ENCODE measurements at regions not wholly inside any gene's neighbourhood (a gene's known extent, or its start where the extent isn't known, plus 50 kb on each side); places are given as distances from the start of the nearest gene placed in this dataset.

DNA sequence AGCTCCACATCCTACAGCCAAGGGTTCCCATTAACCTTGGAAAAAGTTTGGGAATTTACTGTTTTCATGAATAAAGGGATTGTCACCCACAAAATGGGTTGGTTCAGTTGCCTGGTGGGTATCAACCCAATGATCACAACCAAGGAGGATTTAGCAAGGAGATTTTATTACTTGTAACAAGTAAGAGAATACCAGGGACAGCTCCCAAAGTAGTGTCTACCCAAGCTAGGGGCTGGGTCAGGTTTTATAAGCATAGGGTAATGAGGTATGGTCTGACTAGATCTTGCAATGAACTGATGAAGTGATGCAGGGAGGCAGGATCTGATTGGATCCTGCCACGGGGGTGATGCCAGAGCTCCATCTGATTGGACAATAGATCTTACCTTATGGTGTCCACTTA is 681.8 kb downstream of the SLC4A3 start:
- no peak for DNase-seq

DNA sequence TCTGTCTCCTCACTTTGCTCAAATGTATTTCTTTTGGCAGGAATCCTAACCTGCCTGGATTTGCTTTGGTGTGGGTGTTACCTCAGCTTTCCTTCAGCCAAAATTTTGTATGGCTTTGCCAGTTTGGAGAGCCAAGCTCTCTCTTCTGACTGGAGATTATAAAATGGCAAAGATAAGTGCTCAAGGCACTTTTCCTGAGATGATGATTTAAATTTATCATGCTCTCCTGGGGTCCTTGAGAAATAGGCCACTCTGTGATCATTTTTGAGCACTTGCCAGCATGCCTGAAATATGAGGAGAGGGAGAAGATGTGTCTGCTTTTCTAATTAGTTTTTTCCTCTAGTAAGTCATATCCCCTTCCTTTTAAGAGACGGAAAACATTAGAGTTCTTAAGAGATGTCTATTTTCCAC is 683.0 kb downstream of the SLC4A3 start:
- DNase-seq, result no peak

DNA sequence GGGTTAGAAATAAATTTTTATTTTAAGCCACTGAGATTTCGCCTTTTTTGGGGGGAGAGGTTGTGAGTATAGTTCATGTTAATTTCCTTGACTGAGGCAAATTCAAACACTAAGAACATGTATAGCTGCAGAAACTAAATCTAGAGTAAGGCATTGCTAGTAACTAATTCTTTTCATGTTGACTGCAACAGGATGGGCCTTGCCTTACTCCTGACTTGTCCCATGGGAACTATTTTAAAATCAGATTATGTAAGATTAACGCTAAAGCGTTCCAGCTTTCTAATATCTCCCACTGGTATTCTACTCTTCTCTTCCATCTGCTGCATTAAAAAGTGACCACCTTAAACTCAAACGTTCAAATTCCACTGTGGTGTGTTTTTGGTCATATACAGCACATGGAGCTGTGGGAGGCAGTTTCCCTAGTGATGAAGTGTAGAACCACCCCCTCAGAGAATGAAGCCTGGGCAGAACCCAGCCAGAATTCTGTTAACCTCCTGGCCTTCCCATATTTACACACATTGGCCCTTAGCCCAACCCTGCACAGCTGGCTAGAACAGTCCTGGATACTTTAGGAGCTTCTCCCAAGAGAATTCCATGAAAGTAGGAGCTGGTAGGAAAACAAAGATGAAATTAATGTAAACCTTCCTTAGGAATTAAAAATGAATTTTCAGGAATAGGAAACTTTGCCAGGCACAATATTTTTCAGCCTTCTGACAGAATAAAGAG is 687.8 kb downstream of the SLC4A3 start:
- no peak for DNase-seq

DNA sequence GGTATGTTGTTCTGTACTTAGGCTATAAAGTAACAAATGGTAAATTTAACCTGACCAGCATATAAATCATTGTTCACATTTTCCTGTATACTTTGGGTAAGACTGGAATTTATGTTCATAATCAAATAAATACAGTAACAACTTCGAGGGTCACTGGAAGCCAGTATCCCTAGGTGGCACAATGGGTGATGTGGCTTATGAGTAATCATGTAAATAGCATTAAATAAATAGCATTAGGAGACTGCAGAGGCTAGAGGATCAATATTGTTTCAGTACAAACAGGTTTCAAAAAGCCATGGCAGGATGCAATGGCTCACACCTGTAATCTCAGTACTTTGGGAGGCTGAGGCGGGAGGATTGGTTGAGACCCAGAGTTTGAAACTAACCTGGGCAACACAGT is 690.6 kb downstream of the SLC4A3 start:
- DNase-seq, result no peak

DNA sequence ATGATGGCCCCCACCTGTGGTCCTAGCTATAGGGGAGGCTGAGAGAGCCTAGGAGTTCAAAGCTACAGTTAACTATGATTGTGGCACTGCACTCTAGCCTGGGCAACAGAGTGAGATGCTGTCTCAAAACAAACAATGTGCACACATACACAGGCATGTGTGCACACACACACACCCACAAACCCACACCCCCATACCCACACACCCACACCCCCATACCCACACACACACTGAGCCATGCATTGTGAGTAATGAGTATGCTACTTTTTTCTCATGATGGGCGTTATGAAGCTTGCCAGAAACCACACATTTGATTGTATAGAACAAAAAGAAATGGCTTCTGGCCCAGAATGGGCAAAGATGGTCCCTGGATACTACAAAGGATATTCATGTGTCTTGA is 691.1 kb downstream of the SLC4A3 start:
- no peak for DNase-seq

DNA sequence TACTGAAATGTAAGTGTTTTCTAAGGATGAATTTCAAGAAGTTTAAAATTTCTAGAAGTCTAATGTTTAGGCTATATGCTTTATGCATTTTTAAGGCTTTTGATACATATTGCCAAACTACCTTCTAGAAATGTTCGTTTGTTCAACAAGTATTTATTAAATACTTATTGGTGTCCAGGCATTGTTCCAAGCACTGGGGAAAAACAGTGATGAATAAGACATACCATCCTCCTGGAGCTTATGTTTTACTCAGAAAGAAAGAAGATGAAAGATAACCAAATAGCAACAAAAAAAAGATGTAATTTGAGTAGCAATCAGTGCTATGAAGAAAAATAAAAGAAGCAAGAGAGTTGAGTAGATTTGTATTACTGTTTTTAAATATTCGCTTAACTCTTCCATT is 692.9 kb downstream of the SLC4A3 start:
- no peak for DNase-seq

DNA sequence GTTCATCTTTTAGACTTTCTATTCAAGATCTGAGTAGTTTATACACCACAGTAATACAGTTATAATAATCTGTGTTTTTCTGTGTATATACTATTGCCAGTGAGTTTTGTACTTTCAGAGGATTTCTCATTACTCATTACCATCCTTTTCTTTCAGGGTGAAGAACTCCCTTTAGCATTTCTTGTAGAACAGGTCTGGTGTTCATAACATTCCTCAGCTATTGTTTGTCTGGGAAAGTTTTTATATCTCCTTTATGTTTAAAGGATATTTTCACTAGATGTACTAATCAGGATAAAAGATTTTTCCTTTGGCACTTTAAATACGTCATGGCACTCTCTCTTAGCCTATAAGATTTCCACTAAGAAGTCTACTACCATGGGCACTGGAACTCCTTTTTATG is 705.5 kb downstream of the SLC4A3 start:
- no peak for DNase-seq

DNA sequence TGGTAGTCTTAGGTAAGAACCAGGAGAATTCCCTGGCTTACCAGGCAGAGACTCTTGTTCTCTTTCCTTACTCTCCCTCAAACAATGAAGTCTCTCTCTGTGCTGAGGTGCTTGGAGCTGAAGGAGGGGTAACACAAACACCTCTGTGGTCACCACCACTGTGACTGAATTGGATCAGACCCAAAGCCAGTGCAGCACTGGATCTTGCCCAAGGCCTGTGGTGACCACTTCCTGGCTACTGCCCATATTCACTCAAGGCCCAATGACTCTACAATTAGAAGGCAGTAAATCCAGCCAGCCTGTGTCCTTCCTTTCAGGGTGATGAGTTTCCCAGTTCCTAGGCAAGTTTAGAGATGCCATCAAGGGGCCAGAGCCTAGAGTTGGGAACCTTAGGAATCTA is 706.8 kb downstream of the SLC4A3 start:
- DNase-seq, result no peak

DNA sequence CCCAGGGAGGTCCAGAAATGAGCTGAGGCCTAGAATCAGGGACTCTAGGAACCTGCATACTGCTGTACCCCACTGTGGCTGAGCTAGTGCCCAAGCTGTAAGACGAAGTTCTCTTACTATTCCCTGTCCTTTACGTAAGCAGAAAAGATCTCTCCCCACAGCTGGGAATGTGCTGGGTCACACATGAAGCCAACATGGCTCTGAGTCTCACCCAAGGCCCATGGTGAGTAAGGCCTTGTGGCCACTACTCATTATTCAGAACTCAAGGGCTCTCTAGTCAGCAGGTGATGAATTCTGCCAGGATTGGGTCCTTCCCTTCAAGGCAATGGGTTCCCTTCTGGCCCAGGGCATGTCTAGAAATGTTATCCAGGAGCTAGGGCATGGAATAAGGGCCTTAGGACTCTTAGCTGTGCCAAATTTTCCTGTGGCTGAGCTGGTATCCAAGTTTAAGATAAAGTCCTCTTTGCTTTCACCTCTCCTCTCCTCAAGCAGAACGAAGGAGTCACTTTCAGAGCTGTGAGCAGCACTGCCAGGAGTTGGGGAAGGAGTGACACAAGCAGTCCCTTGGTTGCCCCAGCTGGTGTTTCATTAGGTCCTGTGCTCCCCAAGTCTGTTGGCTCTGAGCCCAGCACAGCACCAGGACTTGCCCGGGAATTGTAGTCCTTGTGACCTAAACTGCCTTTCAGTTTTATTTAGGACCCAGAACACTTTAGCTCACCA is 707.6 kb downstream of the SLC4A3 start:
- no peak for DNase-seq

DNA sequence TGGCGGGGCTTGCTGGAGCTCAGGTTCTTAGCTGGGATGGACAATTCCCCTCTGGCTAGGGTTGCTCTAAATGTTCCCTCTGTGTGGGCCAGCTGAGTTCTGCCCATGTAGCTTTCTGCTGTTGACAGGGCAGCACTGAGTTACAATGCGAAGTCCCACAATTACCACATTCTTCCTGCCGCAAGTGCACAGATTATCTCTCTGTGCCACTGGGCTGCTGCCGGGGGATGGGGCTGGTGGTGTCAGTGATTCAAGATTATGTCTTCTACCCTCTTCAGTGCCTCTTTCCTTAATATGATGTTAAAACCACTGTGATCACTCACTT is 708.1 kb downstream of the SLC4A3 start:
- no peak for DNase-seq

DNA sequence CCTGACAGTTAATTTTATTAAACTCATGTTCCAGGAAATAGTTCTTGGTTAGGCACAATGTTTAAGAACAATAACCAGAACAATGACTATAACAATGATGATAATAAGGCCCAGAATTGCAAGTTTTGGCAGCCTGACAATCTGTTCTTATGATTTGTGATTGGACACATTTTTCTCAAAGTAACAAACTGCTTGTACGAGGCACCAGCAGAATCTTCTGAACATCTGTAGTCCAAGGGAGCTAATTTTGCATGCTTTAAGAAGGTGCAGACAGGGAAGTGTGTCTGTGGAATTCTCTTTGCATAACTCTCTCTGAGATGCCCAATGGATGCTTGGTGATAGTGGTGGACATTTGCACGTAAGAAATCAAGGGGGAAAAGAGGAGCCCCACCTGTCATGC is 709.3 kb downstream of the SLC4A3 start:
- no peak for DNase-seq

DNA sequence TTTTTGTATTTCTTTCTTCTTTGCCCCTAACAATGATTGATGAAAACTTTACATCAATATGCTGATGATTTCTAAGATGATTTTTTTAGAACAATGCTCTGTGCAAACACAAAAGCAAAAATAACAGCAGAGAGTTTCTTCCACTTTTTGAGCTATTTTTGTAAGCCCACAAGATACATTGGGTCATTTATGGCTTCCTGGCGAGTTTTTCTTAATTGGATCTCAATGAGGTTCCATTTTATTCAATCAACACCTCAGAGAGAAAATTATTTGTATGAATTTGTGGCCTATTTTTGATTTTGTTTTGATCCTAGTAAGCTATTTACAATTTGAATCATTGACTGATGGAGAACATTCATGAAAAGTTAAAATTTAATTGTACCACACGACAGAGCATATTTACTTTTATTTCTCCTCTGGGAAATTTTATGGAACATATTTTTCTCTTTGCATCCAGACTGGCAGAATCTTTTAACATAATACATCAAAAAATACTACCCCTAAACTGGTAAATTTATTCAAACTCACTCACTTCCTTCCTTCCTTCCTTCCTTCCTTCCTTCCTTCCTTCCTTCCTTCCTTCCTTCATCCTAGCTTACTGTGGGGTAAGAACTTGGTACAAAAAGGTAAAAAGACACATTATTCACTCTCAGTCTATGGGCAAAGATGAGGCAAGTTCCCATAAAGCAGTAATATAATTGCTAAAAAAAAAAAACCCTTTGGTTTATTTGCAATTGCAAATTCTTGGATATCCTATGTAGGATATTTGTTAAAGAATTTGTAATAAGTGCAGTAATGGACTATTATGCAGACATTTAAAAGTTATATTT is 710.4 kb downstream of the SLC4A3 start:
- DNase-seq, result no peak

DNA sequence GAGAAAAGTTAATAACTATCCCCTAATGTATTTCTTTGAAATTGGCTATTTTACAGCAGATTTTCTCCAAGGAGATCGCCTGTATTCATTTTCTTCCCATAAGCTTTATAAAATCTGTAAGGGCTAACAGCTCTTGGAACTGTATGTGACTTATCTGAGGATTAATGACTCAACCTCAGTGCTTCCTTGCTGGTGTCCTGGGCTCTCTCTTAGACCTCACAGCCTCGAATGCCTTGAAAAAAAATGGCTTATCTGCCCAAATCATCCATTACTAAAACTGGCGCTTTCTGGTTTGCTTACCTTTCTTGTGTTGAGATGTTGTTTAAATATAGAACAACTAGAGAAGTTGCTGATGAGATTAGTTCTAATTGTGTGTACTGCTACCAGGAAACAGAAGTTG is 713.6 kb downstream of the SLC4A3 start:
- no peak for DNase-seq

DNA sequence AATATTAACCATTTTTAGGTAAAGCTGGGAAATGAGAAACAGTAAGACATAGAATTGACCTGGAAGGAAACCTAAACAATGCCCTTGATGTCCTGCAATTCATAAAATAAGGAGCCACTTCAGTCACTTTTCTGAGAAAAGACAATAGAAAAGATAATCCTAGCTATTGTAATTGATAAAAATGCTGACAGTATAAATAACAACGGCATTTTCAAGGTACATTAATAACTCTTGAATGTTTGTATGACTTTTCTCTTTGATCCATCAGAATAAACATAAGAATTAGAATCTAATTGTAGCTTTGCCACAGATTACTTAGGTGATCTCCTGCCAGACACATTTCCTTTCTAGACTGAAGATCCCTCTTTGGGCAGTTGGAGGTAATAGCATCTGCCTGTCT is 719.5 kb downstream of the SLC4A3 start:
- DNase-seq, result no peak

DNA sequence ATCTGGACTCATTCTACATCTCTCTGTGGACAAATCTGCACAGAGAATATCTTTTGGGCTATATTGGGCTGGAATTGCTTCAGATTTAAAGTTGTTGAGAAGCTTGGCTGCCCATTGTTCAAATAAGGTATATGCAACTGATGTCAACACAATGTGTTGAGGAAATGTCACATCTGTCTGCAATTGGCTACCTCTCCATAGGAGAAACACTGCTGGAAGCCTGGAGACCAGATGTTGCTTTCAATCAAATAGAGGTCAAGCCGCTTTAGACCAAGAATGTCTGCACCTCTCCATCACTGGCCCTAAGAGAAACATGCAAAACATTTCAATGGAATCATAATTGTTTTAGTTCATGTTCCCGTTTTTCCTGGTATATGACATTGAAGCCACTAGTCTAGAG is 720.2 kb downstream of the SLC4A3 start:
- DNase-seq, result no peak

DNA sequence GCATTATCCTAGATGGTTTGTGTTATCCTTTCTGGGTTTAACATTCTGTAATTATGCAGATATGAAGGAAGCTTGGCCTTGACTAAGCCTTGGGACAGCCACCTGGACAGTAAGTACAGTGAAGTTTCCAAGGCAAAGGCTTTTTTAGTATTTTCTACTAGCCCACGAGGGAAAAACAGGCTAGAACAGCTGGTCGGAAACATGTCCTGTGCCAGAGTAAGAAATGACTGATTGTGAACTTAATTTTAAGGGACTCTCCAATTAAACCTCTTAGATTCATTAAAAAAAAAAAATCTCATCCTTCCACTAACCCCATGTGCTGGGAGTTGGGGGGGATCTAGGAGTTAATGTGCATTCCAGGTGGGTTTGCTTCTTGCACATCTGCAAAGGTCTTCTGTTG is 720.8 kb downstream of the SLC4A3 start:
- DNase-seq, result no peak

DNA sequence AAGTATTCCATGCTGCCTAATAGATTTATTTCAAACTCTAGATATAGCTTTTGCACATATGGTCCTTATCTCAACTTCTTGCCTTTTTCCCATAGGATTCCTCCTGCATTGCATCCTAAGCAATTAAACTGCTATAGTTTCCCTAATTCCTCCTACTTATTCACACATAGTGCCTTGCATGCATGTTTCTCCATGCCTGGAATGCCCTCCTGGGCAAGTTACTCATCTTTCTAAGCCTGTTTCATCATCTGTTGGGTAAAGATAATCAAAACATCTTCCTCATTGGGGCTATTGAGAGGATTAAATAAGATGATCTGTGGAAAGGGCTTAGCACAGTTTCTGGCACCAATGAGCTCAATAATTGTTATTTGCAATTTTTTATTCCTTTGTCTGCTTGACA is 726.5 kb downstream of the SLC4A3 start:
- DNase-seq, result no peak

DNA sequence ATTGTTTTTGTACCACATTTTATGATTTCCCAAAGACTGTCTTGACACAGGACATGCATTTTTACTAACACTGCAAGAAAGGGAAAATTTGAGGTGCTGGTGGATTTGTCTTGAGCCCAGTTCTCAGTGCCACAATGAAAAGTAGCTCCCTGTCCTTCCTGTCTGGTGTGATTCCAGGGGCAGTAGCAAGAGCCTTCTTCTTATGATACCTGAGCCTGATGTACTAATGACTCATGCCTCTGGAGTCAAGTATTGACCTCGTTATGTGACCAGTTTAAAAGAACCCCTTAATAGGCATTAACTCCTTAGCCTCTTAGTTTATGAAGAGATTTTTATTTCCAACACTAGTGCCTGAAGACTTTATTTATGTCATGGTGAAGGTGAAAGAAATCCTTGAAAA is 728.6 kb downstream of the SLC4A3 start:
- DNase-seq, result no peak

DNA sequence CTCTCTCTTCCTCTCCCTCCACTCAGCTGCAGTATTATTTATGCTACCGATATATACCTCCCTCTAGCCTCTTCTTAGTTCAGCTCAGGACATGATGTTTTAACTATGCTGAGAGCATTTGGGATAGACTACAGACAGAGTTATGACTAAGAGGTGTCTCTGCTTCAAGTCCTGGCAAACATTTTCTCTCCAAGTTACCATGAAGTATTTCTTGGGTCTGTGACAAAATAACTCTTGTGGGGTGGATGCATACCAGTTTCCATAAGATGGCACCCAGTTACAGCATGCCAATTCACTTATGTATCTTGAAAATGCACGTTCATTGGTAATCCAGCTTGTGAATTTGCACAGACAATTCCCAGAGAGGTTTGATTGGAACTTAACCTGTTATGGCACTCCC is 737.6 kb downstream of the SLC4A3 start:
- DNase-seq, result no peak

DNA sequence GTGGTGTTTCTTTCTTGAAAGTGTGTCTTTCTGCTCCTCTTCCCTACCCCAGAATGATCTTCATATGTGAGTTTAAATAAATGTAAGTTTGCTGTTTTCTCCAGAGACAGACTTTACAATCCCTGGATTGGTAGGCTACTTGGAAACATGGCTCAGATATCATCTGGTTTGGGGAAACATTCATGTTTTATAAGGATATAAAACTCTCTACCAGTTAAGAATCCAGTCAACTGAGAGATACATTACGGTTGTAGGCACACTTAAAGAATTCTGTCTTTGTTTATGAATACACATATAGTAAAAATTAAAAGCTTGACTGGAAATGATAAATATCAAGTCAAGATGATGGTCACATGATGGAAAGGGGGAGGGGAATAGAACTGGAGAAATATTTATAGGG is 739.3 kb downstream of the SLC4A3 start:
- no peak for DNase-seq

DNA sequence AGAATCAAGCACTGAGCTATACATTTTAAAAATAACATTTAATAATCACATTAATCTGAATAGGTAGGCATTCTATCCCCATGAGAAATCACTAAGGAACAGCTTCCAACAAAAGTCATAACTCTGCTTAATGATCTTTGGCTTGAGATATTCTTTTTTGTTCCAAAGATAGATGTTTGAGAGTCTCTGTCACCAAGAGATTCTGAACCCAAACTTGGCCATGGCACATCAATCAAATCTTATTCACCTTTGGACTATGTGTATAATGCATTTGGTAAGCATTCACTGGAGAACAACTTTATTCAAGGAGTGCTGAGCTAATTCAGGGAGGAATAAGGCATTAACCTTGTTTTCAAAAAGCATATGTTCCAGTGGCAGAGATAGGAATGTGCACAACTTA is 743.3 kb downstream of the SLC4A3 start:
- no peak for DNase-seq

DNA sequence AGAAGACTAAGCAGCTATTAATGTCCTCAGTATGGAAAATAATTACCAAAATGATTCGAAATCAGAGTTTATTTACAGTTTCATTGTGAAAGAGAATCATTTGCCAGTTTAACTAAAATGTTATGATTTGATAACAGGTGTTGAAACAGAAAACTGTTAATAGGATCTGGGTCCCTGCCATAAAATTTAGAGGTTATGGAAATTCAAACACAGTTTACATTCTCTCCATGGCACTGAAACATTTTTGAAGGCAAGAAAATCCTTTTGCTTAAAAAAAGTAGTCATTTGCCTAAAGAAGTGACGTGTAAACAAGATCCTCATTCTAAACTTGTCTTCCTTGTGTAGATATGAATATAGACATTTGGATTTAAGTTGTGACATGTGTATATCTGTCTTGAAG is 743.8 kb downstream of the SLC4A3 start:
- no peak for DNase-seq

DNA sequence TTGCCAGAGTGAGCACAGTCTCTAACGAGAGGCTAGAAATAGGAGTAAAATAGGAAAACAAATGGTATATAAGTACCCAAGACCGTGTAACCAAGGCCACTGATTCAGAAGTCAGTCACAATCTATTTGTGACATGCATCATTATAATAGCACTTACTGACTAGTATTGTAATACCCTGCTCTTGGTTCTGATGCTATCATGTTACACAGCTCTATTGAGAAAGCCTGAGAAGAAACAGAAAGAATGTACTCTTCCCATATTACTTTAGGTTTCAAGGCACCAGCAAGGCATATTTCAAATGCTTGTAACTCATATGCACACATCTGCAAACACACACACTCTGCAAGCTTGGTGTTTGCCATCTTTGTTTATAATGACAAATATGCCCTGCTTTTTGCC is 746.4 kb downstream of the SLC4A3 start:
- DNase-seq, result no peak

DNA sequence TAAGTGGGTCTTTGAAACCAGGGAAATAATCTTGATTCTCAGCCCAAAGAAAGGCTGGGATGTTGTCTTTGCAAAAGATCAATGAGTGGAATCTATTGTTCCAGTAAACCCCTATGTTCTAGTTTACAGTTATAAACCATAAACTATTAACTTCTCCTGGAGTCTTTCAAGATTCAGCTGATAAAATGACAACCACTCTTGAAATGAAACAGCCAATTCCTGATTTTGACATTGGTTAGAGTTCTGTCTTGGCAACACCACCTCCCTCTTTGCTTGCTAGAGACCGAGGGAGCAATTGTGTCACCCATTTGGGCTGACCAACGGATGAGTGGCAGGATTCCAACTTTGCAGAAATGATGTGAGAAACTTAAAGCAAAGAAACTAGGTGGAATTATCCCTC is 746.9 kb downstream of the SLC4A3 start:
- no peak for DNase-seq

Data from GOT3 (cell line).